Endothelial cell of umbilical vein (primary cell): ENCODE measurements at regions not wholly inside any gene's neighbourhood (a gene's known extent, or its start where the extent isn't known, plus 50 kb on each side); places are given as distances from the start of the nearest gene placed in this dataset.

Experiments
- BruUV-seq: library from RNA; stranded (reverse); fragments of 400-500 nt; replicated peaks from 2 replicates; lab custom pipeline; 2021; lab: Mats Ljungman, UMichigan
- CTCF ChIA-PET: fragments of 300-600, 350-600 bp; sonication (Branson Sonifier 250); formaldehyde crosslinking; loops from one replicate; lab custom pipeline; 2021; ENCODE audit warnings: antibody characterized with exemption, inconsistent platforms; lab: Charles Lee
- POLR2A ChIA-PET: fragments of 300-600, 350-600 bp; sonication (Branson Sonifier 250); formaldehyde crosslinking; loops from one replicate; lab custom pipeline; 2021; ENCODE audit warnings: antibody characterized with exemption, inconsistent platforms; lab: Charles Lee
- DNase-seq: peaks from one replicate; pipeline ENCODE4 v3.0.0-alpha.2; 2011; ENCODE audit warnings: low read depth, low spot score
- FAIRE-seq: peaks from 2 replicates; lab custom pipeline; 2011; peaks lifted over from hg19 to GRCh38; lab: Jason Lieb, UNC
- H2AFZ ChIP-seq: 2 replicates; pipeline ENCODE4 v1.6.0; 2012; ENCODE audit warnings: low read depth, low read length, control low read depth, inconsistent platforms
- H3K27ac ChIP-seq: 2 replicates; pipeline ENCODE4 v1.5.1; 2011; ENCODE audit warnings: low read depth, mild to moderate bottlenecking, control low read depth, low read length, moderate library complexity; ENCODE audit not compliant: insufficient read depth
- H3K27me3 ChIP-seq, 2 experiments: 2 replicates each; pipeline versions ENCODE4 v1.6.0 to v1.6.1; 2011; ENCODE audit warnings: low read length in 2 of 2, mixed read lengths in 1 of 2; ENCODE audit not compliant: control insufficient read depth in 2 of 2, insufficient read depth in 2 of 2
- H3K36me3 ChIP-seq, 2 experiments: 2 replicates in 1 of 2; 3 replicates in 1 of 2; pipeline ENCODE4 v1.5.1; 2011; ENCODE audit warnings: low read length in 2 of 2, mild to moderate bottlenecking in 1 of 2, moderate library complexity in 1 of 2; ENCODE audit not compliant: control insufficient read depth in 2 of 2, insufficient read depth in 2 of 2; ENCODE audit errors: extremely low read depth in 1 of 2
- H3K4me1 ChIP-seq: 3 replicates; pipeline ENCODE4 v1.5.1; 2011; ENCODE audit warnings: mild to moderate bottlenecking, low read length; ENCODE audit not compliant: control insufficient read depth, insufficient read depth; ENCODE audit errors: extremely low read depth
- H3K4me2 ChIP-seq: 2 replicates; pipeline ENCODE4 v1.6.1; 2011; ENCODE audit warnings: low read length, control low read depth, mixed read lengths; ENCODE audit not compliant: insufficient read depth
- H3K4me3 ChIP-seq, 3 experiments: fragments of 200-600 bp in 1 of 3; sonication (generic), shearing (Covaris generic) in 1 of 3; replicated peaks in 1 of 3; 2 replicates each; pipeline ENCODE4 v1.5.1; 2011 to 2016; ENCODE audit warnings: control low read depth in 3 of 3, low read length in 3 of 3, mild to moderate bottlenecking in 2 of 3, inconsistent platforms in 1 of 3, low read depth in 1 of 3, moderate library complexity in 1 of 3; ENCODE audit not compliant: insufficient read depth in 1 of 3
- H3K79me2 ChIP-seq: 2 replicates; pipeline ENCODE4 v1.6.0; 2012; ENCODE audit warnings: low read length, inconsistent platforms; ENCODE audit not compliant: control insufficient read depth, insufficient read depth
- H3K9ac ChIP-seq: replicated peaks from 2 replicates; pipeline ENCODE3; 2011; ENCODE audit warnings: low read length, control low read depth; ENCODE audit not compliant: insufficient read depth; ENCODE audit errors: extremely low read depth
- H3K9me1 ChIP-seq: replicated peaks from 3 replicates; pipeline ENCODE4 v1.6.0; 2011; ENCODE audit warnings: mild to moderate bottlenecking, low read length; ENCODE audit not compliant: control insufficient read depth, insufficient read depth; ENCODE audit errors: extremely low read depth
- H3K9me3 ChIP-seq: replicated peaks from 2 replicates; pipeline ENCODE4 v1.5.1; 2012; ENCODE audit warnings: low read length, inconsistent platforms; ENCODE audit not compliant: control insufficient read depth, insufficient read depth
- H4K20me1 ChIP-seq: replicated peaks from 2 replicates; pipeline ENCODE3; 2011; ENCODE audit warnings: mild to moderate bottlenecking, low read length; ENCODE audit not compliant: control insufficient read depth, insufficient read depth; ENCODE audit errors: extremely low read depth
- EZH2 ChIP-seq: IDR thresholded peaks from 2 replicates; pipeline ENCODE4 v1.6.1; 2012; ENCODE audit warnings: borderline replicate concordance, low read depth, mild to moderate bottlenecking, moderate library complexity, low read length, inconsistent platforms; ENCODE audit not compliant: severe bottlenecking
- FOS ChIP-seq: IDR thresholded peaks from 2 replicates; pipeline ENCODE4 v1.6.1; 2011; ENCODE audit warnings: mild to moderate bottlenecking, low read length, moderate library complexity, borderline replicate concordance; ENCODE audit not compliant: insufficient read depth
- GATA2 ChIP-seq: IDR thresholded peaks from 2 replicates; pipeline ENCODE4 v1.7.0; 2011; ENCODE audit warnings: low read depth, mild to moderate bottlenecking, moderate library complexity, mixed read lengths, low read length; ENCODE audit not compliant: insufficient read length, insufficient read depth
- JUN ChIP-seq: IDR thresholded peaks from 2 replicates; pipeline ENCODE4 v1.6.1; 2011; ENCODE audit warnings: borderline replicate concordance, low read depth; ENCODE audit not compliant: insufficient read length, insufficient read depth
- MAX ChIP-seq: IDR thresholded peaks from 2 replicates; pipeline ENCODE4 v1.6.1; 2011; ENCODE audit not compliant: insufficient read depth, insufficient read length
- MYC ChIP-seq: IDR thresholded peaks from one replicate; pipeline ENCODE4 v1.6.1; 2011; ENCODE audit warnings: mild to moderate bottlenecking, low read depth, low read length
- POLR2A ChIP-seq: IDR thresholded peaks from 2 replicates; pipeline ENCODE4 v1.6.1; 2012; ENCODE audit warnings: low read depth, mild to moderate bottlenecking, control low read depth, low read length
- POLR2AphosphoS5 ChIP-seq: IDR thresholded peaks from 2 replicates; pipeline ENCODE4 v1.6.1; 2012; ENCODE audit warnings: low read depth, mild to moderate bottlenecking, control low read depth, low read length, moderate library complexity; ENCODE audit not compliant: insufficient read depth
- dilution Hi-C: fragments of 300-500 bp; cut with MboI; formaldehyde crosslinking; loops from one replicate; pipeline ENCODE4 v1.15.0; 2019; ENCODE audit warnings: low sequenced_read_pairs; ENCODE audit not compliant: extremely low pct_ligation_motif_present
- intact Hi-C: fragments of 100-400 bp; cut with micrococcal nuclease; formaldehyde crosslinking; loops from one replicate; pipeline ENCODE4 v1.10.0; 2022
- TF ChIP-seq, protein P1 (sequence below), 2 donors: IDR thresholded peaks; 1 replicate in 1 of 2; 2 replicates in 1 of 2; pipeline ENCODE4 v1.5.1; 2011; ENCODE audit warnings: low read length in 2 of 2, mild to moderate bottlenecking in 2 of 2, moderate library complexity in 2 of 2, control low read depth in 1 of 2, inconsistent platforms in 1 of 2, low read depth in 1 of 2; ENCODE audit not compliant: insufficient read depth in 1 of 2; ENCODE audit errors: extremely low read depth in 1 of 2

- Histone ChIP-seq H3K27ac (no peak overlapping the region), H3K4me3 (no peak overlapping the region), H4K20me1 (no peaks in the 10 kb centered on the region), H3K9me3 (no peaks in the 10 kb centered on the region), H3K9me1 (no peaks in the 10 kb centered on the region), H3K79me2 (no peaks in the 10 kb centered on the region), H2AFZ (no peak overlapping the region), H3K4me1 (no peaks in the 10 kb centered on the region), H3K9ac (no peak overlapping the region), H3K36me3 (no peaks in the 10 kb centered on the region), H3K4me2 (no peak overlapping the region), H3K27me3 (no peaks in the 10 kb centered on the region)
- ChIA-PET CTCF (no interaction called here), POLR2A (no interaction called here)
- TF ChIP-seq, protein P1, sequence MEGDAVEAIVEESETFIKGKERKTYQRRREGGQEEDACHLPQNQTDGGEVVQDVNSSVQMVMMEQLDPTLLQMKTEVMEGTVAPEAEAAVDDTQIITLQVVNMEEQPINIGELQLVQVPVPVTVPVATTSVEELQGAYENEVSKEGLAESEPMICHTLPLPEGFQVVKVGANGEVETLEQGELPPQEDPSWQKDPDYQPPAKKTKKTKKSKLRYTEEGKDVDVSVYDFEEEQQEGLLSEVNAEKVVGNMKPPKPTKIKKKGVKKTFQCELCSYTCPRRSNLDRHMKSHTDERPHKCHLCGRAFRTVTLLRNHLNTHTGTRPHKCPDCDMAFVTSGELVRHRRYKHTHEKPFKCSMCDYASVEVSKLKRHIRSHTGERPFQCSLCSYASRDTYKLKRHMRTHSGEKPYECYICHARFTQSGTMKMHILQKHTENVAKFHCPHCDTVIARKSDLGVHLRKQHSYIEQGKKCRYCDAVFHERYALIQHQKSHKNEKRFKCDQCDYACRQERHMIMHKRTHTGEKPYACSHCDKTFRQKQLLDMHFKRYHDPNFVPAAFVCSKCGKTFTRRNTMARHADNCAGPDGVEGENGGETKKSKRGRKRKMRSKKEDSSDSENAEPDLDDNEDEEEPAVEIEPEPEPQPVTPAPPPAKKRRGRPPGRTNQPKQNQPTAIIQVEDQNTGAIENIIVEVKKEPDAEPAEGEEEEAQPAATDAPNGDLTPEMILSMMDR (IDR thresholded peaks at IDR 0.05; ENCODE audit: extremely low read depth in 1 of 2, insufficient read depth in 1 of 2, low read depth in 1 of 2, low read length in 2 of 2): no peak
- TF ChIP-seq MYC (no peak), FOS (no peak), EZH2 (no peak), POLR2AphosphoS5 (no peak), JUN (no peak), POLR2A (no peak), MAX (no peak), GATA2 (no peak)
- dilution Hi-C loops (no loop called here), intact Hi-C loops (no loop called here)
- no TSS peak for BruUV-seq
- DNase-seq: no peak
- FAIRE-seq: no peak
Observed at GRCh38 chr1:219752645-219753044, 139.7 kb upstream of the ZC3H11B start.
